ENCODE measurements at regions not wholly inside any gene's neighbourhood (a gene's known extent, or its start where the extent isn't known, plus 50 kb on each side); places are given as distances from the start of the nearest gene placed in this dataset.

DNA sequence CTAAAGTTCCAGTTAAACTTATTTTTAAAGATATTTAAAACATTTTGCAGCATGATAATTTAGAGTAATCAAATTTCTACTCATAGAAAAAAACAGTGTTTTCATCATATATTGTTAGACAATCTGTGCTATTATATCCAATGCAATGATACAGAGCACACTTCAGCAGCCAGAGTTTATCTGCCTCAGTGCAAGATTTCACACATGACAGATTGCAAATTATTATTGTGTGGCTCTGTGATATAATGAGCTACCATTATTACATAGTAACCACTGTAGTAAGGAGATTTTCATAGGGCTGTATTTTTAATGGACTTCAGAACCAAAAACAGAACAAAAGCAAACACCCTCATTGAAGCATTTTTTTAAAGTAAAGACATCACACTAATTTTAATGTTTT lies 762.4 kb downstream of the DSC3 start:
- Histone ChIP-seq H4K8ac (ENCODE audit: extremely low read depth, insufficient read depth, low read length) (no peak overlapping the region), H3K56ac (replicated peaks; ENCODE audit: insufficient read length, low read depth, low read length) (no peak overlapping the region), H3K18ac (ENCODE audit: extremely low read depth, low read length) (no peak overlapping the region), H3K4me1 (replicated peaks in 1 of 4; ENCODE audit: control insufficient read depth in 3 of 4, insufficient read depth in 4 of 4, low read length in 3 of 4) (no peaks in the 10 kb centered on the region; a peak in 1 of 7 replicates), H3K4me2 (ENCODE audit: insufficient read depth in 1 of 2, low read depth in 2 of 2, low read length in 2 of 2) (no peak overlapping the region), H2AFZ (ENCODE audit: low read length) (no peak overlapping the region), H2BK20ac (ENCODE audit: low read length) (no peak overlapping the region), H2AK5ac (ENCODE audit: low read depth, low read length) (no peak overlapping the region), H2BK5ac (ENCODE audit: low read depth, low read length) (no peak overlapping the region), H2BK15ac (ENCODE audit: low read length) (no peak overlapping the region), H4K91ac (replicated peaks; ENCODE audit: insufficient read length, low read length) (no peak overlapping the region), H3K79me2 (ENCODE audit: control insufficient read depth in 1 of 2, insufficient read depth in 2 of 2, low read length in 2 of 2) (no peaks in the 10 kb centered on the region), H3K9ac (replicated peaks in 1 of 4; ENCODE audit: extremely low read depth in 1 of 4, low read depth in 3 of 4, low read length in 3 of 4) (no peak overlapping the region), H3K14ac (ENCODE audit: insufficient read length) (no peak overlapping the region), H3K4me3 (ENCODE audit: extremely low read depth in 1 of 4, insufficient read depth in 2 of 4, low read depth in 3 of 4, low read length in 4 of 4) (no peak overlapping the region), H4K5ac (ENCODE audit: insufficient read length, low read depth, low read length) (no peak overlapping the region), H2BK120ac (replicated peaks; ENCODE audit: low read depth, low read length) (no peak overlapping the region), H3K23ac (ENCODE audit: insufficient read length) (no peak overlapping the region), H3K36me3 (ENCODE audit: control insufficient read depth in 2 of 4, insufficient read depth in 4 of 4, low read length in 3 of 4) (no peaks in the 10 kb centered on the region), H4K20me1 (replicated peaks in 1 of 2; ENCODE audit: control insufficient read depth in 1 of 2, insufficient read depth in 2 of 2, low read length in 2 of 2) (no peaks in the 10 kb centered on the region), H3K79me1 (ENCODE audit: low read depth, low read length) (no peaks in the 10 kb centered on the region), H3K23me2 (ENCODE audit: low read depth, low read length) (no peaks in the 10 kb centered on the region), H3K27me3 (replicated peaks in 1 of 4; ENCODE audit: control insufficient read depth in 3 of 4, extremely low read depth in 1 of 4, insufficient read depth in 3 of 4, low read length in 3 of 4) (no peaks in the 10 kb centered on the region), H3K4ac (replicated peaks; ENCODE audit: insufficient read length, low read depth, low read length) (no peak overlapping the region), H3K9me3 (ENCODE audit: insufficient read depth in 2 of 2, low read depth in 1 of 2, low read length in 1 of 2) (no peaks in the 10 kb centered on the region), H3K27ac (ENCODE audit: low read depth, low read length) (no peak overlapping the region), H2BK12ac (ENCODE audit: low read depth, low read length) (no peak overlapping the region)
- FAIRE-seq (no peak), DNase-seq (ENCODE audit: low read depth in 1 of 2, low spot score in 2 of 2) (no peak)
- ChIA-PET CTCF (ENCODE audit: partially characterized antibody) (interaction anchor here (0.6 to 2.9 kb wide), 25 partner anchors 10 to 722 kb away, joined by 3 to 28 read pairs (median 4); no protein-coding TSS in a partner anchor), POLR2A (ENCODE audit: partially characterized antibody) (no interaction called here)
- TF ChIP-seq ASH2L (IDR thresholded peaks at IDR 0.05; ENCODE audit: low read length) = no peak
- TF ChIP-seq, protein P1, sequence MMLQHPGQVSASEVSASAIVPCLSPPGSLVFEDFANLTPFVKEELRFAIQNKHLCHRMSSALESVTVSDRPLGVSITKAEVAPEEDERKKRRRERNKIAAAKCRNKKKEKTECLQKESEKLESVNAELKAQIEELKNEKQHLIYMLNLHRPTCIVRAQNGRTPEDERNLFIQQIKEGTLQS (IDR thresholded peaks at IDR 0.05; ENCODE audit: insufficient read depth, low read depth, low read length) = no peak
